Stimulated activated CD4-positive, alpha-beta T cell treated with anti-CD3 and anti-CD28 coated beads, Interleukin-15, amount 100 ng/mL, for 48 hours (primary cell): ENCODE measurements at regions not wholly inside any gene's neighbourhood (a gene's known extent, or its start where the extent isn't known, plus 50 kb on each side); places are given as distances from the start of the nearest gene placed in this dataset.
"Not testable (repeated sequence)": the region's sequence is repeated elsewhere in the genome, so short reads cannot be mapped to it uniquely, and the experiment has no call there.

Experiments
- DNase-seq, 2 donors: peaks; one replicate each; pipeline ENCODE4 v3.0.0-alpha.2; 2020; ENCODE audit warnings: low read depth in 2 of 2

- peak; percentile 8 to 11 for DNase-seq
Measured at GRCh38 chr2:22355816-22356433, 1029.1 kb upstream of the KLHL29 start.

DNA sequence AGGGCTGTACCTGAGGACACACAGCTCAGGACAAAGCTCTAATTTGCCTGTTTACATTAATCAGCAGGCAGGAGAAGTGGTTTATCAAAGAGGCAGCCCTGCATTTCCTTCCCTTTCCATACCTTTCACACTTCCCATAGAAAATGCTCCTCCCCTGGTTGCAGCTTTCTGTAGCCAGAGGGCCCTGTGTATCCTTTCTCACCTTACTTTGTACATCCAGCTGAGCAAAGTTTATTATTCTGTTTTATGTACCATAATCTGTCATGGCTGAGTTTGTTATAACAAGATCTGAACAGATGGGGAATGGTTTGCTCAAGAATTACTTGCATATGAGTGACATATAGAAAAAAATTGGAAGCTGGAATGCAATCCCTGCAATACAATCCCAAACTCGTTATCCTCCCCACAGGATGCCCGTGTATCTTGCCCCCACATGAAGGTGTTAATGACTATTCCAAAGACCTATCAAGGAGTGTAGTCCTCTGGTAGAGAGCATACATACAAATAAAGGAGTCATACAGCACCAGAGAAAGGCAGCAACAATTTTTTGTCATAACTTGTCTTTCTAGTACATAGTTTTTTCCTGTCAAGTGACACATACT, 1025.8 kb upstream of the KLHL29 start:
- no peak for DNase-seq

DNA sequence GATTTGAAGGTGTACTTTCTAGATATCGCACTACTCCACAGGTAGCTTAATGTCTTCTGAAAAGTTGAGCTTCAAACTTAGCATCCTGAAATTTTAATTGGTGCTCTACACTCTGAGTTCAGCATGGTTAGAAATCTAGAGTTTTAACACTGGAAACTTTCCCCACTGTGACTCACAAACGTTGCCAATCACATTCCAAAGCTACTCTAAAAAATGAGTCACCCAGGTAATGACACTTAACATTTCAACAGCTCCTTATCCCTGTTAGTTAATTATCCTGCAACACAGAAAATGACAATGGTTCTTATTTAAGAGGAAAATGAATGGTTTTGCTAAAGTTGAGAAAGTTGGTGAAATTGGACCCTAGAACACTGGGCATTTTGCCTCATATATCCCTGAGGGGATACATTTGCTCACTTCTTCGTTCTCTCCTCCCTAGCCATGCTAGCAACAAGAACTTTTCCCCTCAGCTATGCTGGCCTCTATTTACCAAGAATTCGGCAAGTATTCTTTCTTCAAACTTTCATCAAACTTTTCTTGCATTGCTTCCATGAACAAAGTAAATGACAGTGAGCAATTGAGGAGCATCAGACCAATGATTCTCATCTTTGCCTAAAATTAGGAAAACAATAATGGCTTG, 1024.1 kb upstream of the KLHL29 start:
- DNase-seq, result no peak

- DNase-seq, result no peak
Measured at GRCh38 chr2:22361571-22361970, 1023.4 kb upstream of the KLHL29 start.

- DNase-seq, result no peak
Measured at GRCh38 chr2:22375096-22375495, 1009.9 kb upstream of the KLHL29 start.

DNA sequence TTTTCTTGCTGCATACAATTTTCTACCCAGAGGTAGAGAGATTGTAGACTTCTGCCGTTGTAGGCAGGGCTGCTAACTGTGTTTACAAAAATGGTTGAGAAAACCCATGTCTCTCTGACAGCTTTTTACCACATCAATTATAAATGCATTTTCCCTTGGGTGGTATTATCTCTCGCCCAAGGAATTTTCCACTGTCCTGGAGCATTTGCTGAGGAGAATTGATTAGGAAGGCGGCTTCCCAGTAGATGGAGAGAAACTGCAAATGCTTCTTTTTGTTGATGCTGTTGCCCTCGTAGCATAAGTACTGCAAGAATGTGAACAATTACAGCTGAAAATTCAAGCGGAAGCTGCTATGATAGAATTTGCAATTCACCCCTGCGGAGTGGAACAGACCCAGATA, 1007.7 kb upstream of the KLHL29 start:
- DNase-seq, result no peak

GRCh38 chr2:22382479-22383169, 1002.4 kb upstream of the KLHL29 start:
- DNase-seq, result no peak

- no peak for DNase-seq
Measured at GRCh38 chr2:22397847-22398246, 987.1 kb upstream of the KLHL29 start.

DNA sequence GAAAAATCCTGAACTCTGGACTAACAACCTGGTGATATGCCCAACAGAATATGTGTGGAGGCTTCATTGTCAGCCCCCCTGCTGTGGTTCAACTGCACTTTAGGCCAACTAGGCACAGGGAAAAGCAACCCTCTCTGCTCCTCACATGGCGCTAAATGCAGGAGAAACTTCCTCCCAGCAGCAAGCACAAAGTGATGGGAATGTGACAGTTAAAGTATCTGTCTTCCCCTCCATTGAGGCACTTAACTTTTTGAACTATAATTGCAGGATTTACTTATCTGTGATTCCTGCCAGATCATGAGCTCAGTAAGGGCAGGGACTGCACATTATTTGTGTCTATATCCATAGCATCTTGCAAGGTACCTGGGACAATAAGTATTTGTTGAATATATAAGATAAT, 981.2 kb upstream of the KLHL29 start:
- DNase-seq, result no peak

GRCh38 chr2:22406625-22407024, 978.4 kb upstream of the KLHL29 start:
- DNase-seq, result no peak

- DNase-seq, result no peak
Measured at GRCh38 chr2:22420076-22420475, 964.9 kb upstream of the KLHL29 start.

DNA sequence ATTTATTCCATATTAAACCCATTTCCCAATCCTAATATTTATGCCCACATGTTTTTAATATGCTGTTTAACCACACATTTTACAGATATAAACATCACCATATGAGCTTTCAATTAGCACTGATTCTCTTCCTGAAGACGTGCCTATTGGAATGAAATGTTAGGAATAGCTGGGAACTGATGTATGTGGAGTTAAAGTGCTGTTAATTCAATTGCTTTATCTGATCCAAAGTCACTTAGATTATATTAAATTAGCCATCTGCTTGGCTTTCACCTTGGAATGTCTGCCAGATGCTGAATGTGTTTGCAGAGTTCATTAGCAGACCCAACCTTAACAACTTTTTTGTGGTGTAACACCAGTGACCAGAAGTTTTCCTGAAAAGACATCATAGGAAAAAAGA, 942.9 kb upstream of the KLHL29 start:
- no peak for DNase-seq

- DNase-seq, result no peak
Measured at GRCh38 chr2:22444281-22444680, 940.7 kb upstream of the KLHL29 start.

- no peak for DNase-seq
Measured at GRCh38 chr2:22449696-22450095, 935.3 kb upstream of the KLHL29 start.

GRCh38 chr2:22450831-22451230, 934.1 kb upstream of the KLHL29 start:
- no peak for DNase-seq

DNA sequence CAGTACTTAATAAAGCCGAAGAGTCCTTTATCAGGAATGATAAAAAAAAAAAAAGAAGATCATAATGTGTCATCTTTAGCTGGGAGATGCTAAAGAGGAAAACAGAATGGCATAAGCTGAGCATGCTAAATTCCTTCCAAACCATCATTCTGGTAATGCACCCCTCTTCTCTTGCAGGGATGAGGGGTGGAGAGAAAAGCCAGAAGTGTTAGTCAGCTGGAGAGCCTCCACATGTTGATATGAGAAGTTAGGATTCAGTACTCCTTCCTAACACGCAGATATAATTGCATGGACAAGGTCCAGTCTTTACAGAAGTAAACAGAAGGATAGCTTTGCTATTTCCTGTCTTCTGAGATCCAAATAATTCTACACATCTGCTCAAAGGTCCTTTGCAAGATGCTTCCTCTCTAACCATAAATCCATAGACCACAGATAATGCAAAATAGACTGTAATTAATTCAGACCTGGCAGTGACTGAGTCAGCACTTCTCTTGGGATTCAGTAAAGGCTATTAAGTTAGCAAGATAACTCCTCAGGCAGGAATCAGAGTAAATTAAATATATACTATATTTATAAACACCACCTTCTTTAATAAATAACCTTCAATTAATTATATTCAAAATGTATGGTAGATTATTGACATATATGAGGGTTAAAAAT, 930.0 kb upstream of the KLHL29 start:
- DNase-seq, result no peak

GRCh38 chr2:22458440-22458839, 926.5 kb upstream of the KLHL29 start:
- no peak for DNase-seq

DNA sequence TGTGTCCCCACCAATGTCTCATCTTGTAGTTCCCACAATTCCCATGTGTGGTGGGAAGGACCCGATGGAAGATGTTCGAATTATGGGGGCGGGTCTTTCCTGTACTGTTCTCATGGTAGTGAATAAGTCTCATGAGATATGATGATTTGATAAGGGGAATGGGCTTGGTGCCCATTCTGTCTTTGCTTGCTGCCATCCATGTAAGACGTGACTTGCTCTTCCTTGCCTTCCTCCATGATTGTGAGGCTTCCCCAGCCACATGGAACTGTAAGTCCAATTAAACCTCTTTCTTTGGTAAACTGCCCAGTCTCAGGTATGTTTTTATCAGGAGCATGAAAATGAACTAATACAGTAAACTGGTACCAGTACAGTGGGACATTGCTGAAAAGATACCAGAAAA, 909.9 kb upstream of the KLHL29 start:
- DNase-seq, result not testable (repeated sequence)

DNA sequence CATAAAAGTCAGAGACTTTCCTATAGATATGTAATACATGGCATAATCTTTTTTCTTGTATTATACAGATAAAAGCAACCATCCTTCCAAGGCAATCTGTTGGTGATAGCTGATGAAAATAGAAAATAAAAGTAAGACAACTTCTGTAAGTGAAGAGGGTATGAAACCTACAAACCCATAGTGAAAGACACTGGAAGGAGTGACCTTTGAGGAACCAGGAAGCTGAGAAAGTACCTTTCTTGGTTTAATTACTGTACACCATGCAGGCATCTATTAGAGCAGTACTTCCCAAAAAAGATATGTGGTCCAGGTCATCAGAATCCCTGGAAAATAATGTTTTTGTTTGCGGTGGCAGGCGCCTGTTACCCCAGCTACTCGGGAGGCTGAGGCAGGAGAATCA, 906.6 kb upstream of the KLHL29 start:
- no peak for DNase-seq

DNA sequence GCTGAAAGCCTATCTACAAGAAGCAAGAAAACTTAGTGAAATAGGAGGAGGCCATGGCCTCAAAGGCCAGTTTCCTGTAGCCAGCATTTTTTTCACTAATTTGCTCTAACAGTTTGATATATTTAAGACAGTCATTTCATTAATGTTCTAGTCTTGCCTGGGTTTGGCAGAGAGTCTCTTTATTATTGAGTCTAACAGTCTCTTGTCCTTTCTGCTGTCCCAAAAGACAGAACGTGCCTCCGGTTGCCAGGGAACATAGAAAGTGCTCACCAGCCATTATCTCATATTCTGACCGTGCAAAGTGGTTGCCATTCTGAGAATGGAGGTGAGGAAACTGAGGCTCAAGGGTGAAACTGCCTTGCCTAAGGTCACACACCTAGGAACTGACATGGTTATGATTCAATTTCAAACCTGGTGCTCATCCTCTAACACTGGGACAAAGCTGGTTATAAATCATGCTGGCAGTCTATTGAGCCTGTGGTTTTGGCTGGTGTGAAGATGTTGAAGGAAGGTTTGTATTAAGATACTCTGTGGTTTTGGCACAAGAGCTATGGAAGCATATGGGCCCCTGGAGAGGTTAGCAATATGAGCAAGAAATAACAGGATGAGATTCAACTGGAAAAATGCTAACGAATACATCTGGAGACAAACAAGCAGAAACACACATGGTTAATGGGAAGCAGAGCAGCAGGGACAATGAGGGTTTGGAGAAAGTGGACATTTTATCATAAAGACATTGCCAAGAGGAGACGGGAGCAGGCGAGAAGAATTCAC, 903.3 kb upstream of the KLHL29 start:
- DNase-seq, result no peak

GRCh38 chr2:22483036-22483435, 901.9 kb upstream of the KLHL29 start:
- DNase-seq, result no peak

GRCh38 chr2:22485486-22485885, 899.5 kb upstream of the KLHL29 start:
- DNase-seq, result no peak
